ENCODE measurements at regions not wholly inside any gene's neighbourhood (a gene's known extent, or its start where the extent isn't known, plus 50 kb on each side); places are given as distances from the start of the nearest gene placed in this dataset.

DNA sequence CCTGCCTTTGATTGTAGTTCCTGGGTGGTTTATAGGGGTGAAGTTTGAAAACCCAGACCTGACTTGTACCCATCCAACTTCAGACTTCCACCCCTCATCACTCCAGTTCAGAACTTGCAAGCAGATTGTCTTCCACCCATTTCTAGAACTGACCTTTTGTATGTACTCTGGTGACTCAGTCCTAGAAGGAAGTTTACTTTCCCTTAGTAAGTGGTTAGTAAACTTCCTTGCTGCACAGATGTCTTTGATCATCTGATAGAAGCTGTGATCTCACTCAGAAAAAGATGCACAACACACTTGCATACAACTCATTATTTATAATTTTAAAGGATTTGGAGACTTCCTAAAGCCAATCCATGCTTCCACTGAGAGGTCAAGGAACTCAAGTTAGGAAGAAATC, 368.0 kb downstream of the MFSD1 start:
- Histone ChIP-seq H3F3A (ENCODE audit: insufficient read depth, low read length, poor library complexity, severe bottlenecking) (no peaks in the 10 kb centered on the region), H3K9ac (ENCODE audit: low read length) (no peak overlapping the region), H3K9me3 (ENCODE audit: low read length) (no peaks in the 10 kb centered on the region), H3K79me2 (replicated peaks; ENCODE audit: insufficient read depth, low read length) (no peaks in the 10 kb centered on the region), H3K27me3 (ENCODE audit: insufficient read depth, low read depth, low read length) (no peaks in the 10 kb centered on the region), H4K20me1 (ENCODE audit: insufficient read depth) (no peaks in the 10 kb centered on the region), H2AFZ (ENCODE audit: low read depth, low read length) (no peak overlapping the region), H3K9me2 (ENCODE audit: insufficient read depth, low read length) (no peaks in the 10 kb centered on the region), H3K27ac (ENCODE audit: low read length) (no peak overlapping the region), H3K4me3 (ENCODE audit: low read length) (no peak overlapping the region), H3K4me2 (ENCODE audit: low read length) (no peak overlapping the region), H3K36me3 (ENCODE audit: insufficient read depth, low read length) (no peaks in the 10 kb centered on the region)
- TF ChIP-seq, protein P1, sequence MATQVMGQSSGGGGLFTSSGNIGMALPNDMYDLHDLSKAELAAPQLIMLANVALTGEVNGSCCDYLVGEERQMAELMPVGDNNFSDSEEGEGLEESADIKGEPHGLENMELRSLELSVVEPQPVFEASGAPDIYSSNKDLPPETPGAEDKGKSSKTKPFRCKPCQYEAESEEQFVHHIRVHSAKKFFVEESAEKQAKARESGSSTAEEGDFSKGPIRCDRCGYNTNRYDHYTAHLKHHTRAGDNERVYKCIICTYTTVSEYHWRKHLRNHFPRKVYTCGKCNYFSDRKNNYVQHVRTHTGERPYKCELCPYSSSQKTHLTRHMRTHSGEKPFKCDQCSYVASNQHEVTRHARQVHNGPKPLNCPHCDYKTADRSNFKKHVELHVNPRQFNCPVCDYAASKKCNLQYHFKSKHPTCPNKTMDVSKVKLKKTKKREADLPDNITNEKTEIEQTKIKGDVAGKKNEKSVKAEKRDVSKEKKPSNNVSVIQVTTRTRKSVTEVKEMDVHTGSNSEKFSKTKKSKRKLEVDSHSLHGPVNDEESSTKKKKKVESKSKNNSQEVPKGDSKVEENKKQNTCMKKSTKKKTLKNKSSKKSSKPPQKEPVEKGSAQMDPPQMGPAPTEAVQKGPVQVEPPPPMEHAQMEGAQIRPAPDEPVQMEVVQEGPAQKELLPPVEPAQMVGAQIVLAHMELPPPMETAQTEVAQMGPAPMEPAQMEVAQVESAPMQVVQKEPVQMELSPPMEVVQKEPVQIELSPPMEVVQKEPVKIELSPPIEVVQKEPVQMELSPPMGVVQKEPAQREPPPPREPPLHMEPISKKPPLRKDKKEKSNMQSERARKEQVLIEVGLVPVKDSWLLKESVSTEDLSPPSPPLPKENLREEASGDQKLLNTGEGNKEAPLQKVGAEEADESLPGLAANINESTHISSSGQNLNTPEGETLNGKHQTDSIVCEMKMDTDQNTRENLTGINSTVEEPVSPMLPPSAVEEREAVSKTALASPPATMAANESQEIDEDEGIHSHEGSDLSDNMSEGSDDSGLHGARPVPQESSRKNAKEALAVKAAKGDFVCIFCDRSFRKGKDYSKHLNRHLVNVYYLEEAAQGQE (IDR thresholded peaks at IDR 0.05; ENCODE audit: borderline replicate concordance) = no peak
- TF ChIP-seq EZH2 (IDR thresholded peaks at IDR 0.05; ENCODE audit: borderline replicate concordance, insufficient read depth, low read length, poor library complexity, severe bottlenecking) = no peak

DNA sequence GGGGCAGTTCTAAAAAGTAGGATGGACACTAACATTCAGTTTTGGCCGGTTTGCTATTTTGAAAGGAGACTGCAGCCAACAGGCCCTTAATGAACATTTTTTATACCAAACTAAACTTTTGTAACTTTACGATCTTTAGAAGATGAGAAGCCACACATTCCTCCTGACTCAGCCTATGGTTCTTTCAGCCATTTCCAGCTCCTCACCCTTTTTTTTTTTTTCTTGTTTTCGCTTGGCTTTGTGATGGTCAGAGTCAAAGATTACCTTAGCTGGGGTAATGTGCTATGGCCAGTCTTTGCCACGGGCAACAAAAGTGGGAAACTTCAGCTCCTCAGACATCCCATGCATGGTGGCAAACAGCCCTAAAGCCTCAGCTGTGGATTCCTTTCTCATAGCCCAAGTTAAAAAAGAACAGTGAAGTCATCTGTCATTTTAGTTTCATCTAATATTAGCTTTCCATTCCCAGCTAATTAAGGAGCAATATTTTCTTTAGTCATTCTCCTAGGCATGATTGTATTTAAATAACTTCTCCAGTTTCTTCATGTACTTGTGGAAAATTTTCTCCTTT, 368.7 kb downstream of the MFSD1 start:
- no peaks in the 10 kb centered on the region for H3K79me2 ChIP-seq (replicated peaks; ENCODE audit: insufficient read depth, low read length)
- no peak overlapping the region for H3K4me3 ChIP-seq (ENCODE audit: low read length)
- no peak overlapping the region for H3K9ac ChIP-seq (ENCODE audit: low read length)
- H3K4me2 ChIP-seq (ENCODE audit: low read length) = no peak overlapping the region
- H3K36me3 ChIP-seq (ENCODE audit: insufficient read depth, low read length) = no peaks in the 10 kb centered on the region
- H2AFZ ChIP-seq (ENCODE audit: low read depth, low read length) = no peak overlapping the region
- H3F3A ChIP-seq (ENCODE audit: insufficient read depth, low read length, poor library complexity, severe bottlenecking) = no peaks in the 10 kb centered on the region
- no peaks in the 10 kb centered on the region for H4K20me1 ChIP-seq (ENCODE audit: insufficient read depth)
- H3K9me3 ChIP-seq (ENCODE audit: low read length) = no peaks in the 10 kb centered on the region
- TF ChIP-seq RAD21 (conservative IDR thresholded peaks at IDR 0.05) (no peak), POLR2AphosphoS5 (IDR thresholded peaks at IDR 0.05) (no peak), EZH2 (IDR thresholded peaks at IDR 0.05; ENCODE audit: borderline replicate concordance, insufficient read depth, low read length, poor library complexity, severe bottlenecking) (no peak), MXI1 (conservative IDR thresholded peaks at IDR 0.05; ENCODE audit: poor library complexity, severe bottlenecking) (no peak), TAF1 (IDR thresholded peaks at IDR 0.05; ENCODE audit: low read depth) (no peak), EP300 (conservative IDR thresholded peaks at IDR 0.05; ENCODE audit: poor library complexity, severe bottlenecking) (no peak), SMC3 (conservative IDR thresholded peaks at IDR 0.05; ENCODE audit: poor library complexity) (no peak)
- TF ChIP-seq, protein P2, sequence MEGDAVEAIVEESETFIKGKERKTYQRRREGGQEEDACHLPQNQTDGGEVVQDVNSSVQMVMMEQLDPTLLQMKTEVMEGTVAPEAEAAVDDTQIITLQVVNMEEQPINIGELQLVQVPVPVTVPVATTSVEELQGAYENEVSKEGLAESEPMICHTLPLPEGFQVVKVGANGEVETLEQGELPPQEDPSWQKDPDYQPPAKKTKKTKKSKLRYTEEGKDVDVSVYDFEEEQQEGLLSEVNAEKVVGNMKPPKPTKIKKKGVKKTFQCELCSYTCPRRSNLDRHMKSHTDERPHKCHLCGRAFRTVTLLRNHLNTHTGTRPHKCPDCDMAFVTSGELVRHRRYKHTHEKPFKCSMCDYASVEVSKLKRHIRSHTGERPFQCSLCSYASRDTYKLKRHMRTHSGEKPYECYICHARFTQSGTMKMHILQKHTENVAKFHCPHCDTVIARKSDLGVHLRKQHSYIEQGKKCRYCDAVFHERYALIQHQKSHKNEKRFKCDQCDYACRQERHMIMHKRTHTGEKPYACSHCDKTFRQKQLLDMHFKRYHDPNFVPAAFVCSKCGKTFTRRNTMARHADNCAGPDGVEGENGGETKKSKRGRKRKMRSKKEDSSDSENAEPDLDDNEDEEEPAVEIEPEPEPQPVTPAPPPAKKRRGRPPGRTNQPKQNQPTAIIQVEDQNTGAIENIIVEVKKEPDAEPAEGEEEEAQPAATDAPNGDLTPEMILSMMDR (IDR thresholded peaks at IDR 0.05; ENCODE audit: poor library complexity, severe bottlenecking) = no peak
- TF ChIP-seq, protein P1 (IDR thresholded peaks at IDR 0.05; ENCODE audit: borderline replicate concordance) = no peak
- no peaks in the 10 kb centered on the region for H3K27me3 ChIP-seq (ENCODE audit: insufficient read depth, low read depth, low read length)
- no peak overlapping the region for H3K27ac ChIP-seq (ENCODE audit: low read length)
- H3K9me2 ChIP-seq (ENCODE audit: insufficient read depth, low read length) = no peaks in the 10 kb centered on the region

Data from neural cell (in vitro differentiated cells).